UCSD-AML1 (cell line): ENCODE measurements at regions not wholly inside any gene's neighbourhood (a gene's known extent, or its start where the extent isn't known, plus 50 kb on each side); places are given as distances from the start of the nearest gene placed in this dataset.

Experiments used
- DNase-seq: peaks from one replicate; lab custom pipeline; 2025; ENCODE audit not compliant: unreplicated experiment; lab: John Stamatoyannopoulos, UW

DNA sequence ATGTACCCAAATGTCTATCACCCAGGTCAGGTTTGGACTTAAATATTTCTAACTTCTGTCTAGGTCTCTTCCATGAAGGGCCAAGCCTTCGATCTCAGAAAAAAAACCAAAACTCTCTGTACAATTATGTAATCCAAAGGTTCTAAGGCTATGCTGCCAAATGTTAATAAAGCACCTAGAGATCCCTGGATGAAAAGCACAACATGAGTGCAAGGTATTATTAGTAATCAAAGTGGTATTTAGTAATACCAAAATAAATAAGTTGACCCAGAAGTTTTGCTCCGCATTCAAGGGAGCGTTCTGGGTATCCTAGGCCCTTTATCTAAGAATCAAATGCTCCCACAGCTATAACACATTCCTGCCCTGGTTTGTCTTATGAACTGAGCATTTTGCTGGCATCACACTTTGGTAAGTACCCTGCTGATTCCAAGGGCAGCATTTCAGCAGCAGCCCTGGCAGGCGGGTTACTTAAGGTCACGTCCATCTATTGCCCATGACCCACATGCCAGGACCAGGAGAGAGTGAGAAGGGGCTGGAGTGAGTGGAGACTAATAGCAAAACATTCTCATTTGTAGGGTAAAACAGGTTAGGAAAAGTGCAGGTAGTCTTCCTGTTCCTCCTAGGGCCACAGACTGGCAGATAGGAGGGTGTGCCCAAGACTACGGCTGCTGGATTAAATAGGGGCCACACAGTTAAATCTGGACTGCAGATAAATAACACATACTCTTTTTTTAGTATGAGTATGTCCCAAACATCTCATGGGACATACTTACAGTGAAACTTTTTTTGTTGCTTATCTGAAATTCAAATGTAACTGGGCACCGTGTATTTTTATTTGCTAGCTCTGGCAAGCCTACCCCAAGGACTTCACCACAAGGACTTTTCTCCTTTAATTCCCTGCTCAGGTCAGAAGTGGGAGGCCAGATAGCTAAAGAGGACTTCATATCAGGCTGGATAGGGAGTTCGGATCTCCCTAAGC is 76.0 kb upstream of the SNRK start:
- DNase-seq, result no peak

DNA sequence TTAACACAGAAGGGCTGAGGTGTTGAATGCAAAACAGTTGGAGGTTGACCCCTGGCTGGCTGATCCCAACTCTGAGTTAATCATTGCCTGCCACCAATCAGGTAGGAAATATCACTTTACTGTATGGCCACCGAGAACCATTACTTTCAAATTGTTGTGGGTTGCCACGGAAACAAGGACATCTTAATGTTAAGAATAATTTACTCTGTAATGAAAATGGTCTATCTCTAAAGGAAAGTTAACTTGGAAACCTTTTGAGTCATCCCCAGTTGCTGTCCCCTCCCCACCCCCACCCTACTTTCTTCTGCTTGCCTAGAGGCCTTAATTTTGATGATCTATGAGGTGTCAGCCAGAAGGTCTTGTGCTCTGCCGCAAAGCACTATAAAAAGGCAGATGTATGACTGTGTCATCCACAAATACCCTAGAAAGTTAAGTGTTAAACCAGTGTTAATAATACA is 78.7 kb upstream of the SNRK start:
- DNase-seq, result no peak

DNA sequence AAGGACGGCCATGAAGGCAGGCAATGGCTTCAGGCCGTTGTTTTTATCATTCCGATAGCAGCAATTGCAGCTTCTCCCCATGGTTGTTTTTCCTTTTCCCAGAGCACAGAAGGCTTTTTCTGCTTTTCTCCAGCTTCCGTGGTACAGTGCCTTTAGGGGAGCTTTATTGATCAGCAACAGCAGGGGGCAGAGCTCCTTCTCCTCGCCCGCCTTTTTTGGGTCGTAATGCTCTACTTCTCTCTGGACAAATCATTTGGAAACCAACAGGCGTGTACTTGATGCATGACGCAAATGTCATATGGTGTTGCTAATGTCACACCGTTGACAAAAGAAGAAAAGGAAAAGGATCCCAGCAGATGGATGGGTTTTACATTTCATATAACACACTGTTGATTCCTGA is 79.7 kb upstream of the SNRK start:
- no peak for DNase-seq

- DNase-seq, result no peak
Observed at GRCh38 chr3:43206105-43206504, 80.2 kb upstream of the SNRK start.

DNA sequence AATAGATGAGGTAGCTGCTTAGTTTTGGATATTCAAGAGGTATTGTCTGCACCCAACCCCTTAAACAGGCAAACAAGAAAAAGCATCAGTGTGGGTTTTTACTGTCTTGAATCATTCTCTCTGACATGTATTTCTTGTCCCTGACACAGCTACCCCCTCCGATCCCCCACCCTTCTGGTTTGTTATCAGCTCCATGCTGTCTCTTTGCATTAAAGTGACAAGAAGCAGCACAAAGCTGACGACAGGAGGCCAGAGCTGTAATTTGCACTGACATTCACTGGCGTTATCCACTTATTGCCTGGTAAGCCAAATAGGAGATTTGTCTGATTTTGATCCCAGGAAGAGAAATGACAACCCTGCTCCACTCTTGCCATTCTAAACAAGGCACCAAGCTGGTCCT is 83.3 kb upstream of the SNRK start:
- no peak for DNase-seq

GRCh38 chr3:43201581-43201980 is 84.8 kb upstream of the SNRK start:
- no peak for DNase-seq

GRCh38 chr3:43199645-43200306 is 86.6 kb upstream of the SNRK start:
- no peak for DNase-seq

- no peak for DNase-seq
Observed at GRCh38 chr3:43198791-43199644, 87.3 kb upstream of the SNRK start.

- no peak for DNase-seq
Observed at GRCh38 chr3:43198301-43198700, 88.0 kb upstream of the SNRK start.

- DNase-seq, result no peak
Observed at GRCh38 chr3:43197181-43197580, 89.2 kb upstream of the SNRK start.

DNA sequence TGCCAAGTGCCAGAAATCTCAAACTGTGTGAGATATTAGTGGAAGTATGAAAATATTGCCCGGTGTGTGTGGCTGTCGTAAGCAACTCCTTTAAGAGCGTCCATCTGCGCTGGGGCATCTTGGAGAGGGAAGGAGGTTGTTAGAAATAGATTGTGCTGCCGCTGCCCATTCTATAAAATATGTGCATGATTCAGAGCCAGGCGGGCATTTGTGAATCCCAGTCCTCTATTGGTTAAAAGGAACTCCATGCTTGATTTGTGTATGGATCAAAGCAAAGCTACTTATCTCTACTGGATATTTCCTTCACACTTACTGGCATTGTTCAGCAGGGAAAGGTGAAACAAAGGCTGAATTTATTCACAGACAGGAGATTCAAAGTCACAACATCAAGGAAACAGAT is 89.6 kb upstream of the SNRK start:
- no peak for DNase-seq

DNA sequence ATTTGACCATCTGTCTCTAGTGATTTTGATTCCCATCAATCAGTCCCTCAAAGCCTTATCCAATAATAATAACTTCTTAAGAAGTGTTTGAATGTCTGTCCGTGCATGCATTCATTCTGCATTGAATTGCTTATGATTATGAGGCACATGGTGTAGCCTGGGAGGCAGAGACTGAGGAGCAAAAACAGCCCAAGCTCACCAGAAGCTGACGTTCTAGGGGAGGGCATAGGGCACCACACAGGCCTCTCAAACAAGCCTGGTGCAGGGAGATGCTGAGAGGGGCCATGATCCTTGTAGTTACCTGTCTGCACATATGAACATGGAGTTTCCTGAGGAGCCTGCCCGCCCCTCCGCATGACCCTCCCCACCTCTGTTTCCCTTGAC is 89.2 kb upstream of the POMGNT2 start:
- DNase-seq, result no peak

- no peak for DNase-seq
Observed at GRCh38 chr3:43194490-43195114, 88.7 kb upstream of the POMGNT2 start.

GRCh38 chr3:43194069-43194468 is 88.2 kb upstream of the POMGNT2 start:
- no peak for DNase-seq

DNA sequence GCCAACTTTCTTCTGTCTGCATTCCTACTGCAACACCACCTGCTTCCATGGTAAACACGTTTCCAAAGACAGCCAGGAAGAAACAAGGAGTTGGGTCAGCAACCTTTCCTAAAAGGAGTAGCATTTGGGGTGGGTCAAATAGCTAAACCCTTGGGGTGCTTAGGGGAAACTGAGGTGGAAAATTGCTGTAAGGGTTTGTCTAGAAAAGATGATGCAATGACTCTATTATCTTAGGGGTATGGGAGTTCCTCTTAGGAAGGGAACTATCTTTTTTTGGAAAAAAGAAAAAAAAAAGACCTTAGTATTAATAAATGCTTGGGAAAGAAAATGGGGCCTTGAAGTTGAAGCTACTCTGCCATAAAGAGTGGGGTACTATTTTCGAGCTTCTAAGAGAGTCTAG is 86.1 kb upstream of the POMGNT2 start:
- no peak for DNase-seq

DNA sequence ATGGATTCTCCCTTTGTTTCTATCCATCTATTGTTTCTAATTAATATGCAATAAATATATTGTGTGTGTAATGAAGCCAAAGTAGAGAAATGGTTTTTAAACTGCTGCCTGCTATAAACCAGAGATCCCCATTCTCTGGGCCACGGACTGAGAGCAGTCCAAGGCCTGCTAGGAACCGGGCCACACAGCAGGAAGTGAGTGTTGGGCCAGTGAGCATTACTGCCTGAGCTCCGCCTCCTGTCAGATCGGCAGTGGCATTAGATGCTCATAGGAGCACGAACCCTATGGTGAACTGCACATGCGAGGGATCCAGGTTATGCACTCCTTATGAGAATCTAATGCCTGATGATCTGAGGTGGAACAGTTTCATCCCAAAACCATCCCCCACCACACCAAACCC is 85.2 kb upstream of the POMGNT2 start:
- no peak for DNase-seq

DNA sequence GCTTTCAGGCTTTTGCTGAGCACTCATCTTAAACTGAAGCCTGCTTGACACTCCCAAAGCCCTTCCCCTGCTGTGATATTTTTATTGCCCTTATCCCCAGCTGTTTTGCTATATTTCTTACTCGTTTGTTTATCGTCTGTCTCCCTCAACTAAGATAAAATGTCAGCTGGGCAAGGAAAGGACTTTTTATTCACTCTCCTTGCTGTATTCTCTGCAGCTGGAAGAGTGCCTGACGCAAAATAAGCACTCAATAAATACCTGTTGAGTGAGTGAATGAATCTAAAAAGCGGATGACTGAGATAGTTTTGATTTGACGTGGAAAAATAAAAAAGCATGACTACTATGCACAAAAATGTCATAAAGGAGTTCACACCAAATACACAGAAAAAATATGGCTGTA is 84.8 kb upstream of the POMGNT2 start:
- DNase-seq, result no peak

DNA sequence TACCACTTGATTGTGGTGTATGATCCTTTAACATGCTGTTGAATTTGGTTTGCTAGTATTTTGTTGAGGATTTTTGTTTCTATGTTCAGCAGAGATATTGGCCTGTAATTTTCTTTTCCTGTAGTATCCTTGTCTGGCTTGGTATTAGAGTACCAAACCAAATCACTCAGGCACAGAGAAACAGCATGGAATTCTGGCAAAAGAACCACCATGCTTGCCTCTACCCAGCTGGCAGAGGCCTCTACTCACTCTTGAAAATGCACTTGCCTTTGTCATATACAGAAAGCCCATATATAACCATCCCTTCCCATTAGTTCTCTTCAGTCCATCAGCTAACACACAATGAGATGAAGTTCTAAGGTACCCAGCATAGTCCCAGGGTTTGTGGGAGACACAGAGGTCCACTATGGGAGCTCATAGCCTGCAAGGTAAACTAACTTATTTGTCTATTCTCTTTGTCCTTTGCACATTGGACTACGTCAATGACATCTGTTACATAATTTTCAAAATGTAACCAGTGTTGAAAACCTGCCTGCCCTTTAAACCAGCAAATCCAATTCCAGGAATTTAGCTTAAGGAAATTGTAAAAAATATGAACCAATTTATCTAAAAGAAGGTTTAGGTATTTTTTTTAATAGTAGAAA is 82.1 kb upstream of the POMGNT2 start:
- DNase-seq, result no peak

- no peak for DNase-seq
Observed at GRCh38 chr3:43185983-43186314, 80.1 kb upstream of the POMGNT2 start.

DNA sequence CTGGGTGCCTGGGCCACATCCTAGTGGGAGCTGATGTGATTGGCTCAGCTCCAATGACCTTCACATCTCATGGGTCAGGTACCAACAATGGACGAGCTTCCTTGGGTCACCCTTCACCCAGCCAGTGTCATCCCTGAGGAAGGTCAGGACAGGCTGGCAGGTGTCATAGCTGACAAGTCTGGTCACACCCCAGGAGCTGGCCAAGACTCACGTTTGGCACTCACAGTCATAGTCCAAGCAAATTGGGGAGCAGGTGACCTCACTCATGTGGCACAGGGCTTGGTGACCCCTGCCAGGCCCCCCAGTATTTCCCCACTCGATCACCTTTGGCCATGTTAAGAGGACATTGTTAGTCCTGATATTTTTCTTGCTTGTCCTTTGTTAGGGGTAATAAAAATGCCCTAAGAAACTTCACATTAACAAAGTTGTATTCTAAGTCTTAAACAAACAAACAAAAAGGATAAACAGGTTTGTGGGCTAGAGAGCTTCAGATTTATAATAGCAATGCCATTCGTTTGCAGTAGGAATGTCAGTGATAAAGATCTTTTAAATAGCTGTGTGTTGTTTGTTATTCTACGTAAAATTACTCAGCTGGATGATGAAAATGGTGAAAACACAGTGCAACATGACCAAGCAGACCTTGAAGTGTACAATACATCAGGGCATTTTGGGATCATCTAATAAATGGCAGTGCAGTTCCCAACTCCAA is 79.5 kb upstream of the POMGNT2 start:
- no peak for DNase-seq
